ENCODE measurements at regions not wholly inside any gene's neighbourhood (a gene's known extent, or its start where the extent isn't known, plus 50 kb on each side); places are given as distances from the start of the nearest gene placed in this dataset.

- TF ChIP-seq, protein P1, sequence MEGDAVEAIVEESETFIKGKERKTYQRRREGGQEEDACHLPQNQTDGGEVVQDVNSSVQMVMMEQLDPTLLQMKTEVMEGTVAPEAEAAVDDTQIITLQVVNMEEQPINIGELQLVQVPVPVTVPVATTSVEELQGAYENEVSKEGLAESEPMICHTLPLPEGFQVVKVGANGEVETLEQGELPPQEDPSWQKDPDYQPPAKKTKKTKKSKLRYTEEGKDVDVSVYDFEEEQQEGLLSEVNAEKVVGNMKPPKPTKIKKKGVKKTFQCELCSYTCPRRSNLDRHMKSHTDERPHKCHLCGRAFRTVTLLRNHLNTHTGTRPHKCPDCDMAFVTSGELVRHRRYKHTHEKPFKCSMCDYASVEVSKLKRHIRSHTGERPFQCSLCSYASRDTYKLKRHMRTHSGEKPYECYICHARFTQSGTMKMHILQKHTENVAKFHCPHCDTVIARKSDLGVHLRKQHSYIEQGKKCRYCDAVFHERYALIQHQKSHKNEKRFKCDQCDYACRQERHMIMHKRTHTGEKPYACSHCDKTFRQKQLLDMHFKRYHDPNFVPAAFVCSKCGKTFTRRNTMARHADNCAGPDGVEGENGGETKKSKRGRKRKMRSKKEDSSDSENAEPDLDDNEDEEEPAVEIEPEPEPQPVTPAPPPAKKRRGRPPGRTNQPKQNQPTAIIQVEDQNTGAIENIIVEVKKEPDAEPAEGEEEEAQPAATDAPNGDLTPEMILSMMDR (IDR thresholded peaks at IDR 0.05), result no peak
- no peak for TF ChIP-seq POLR2AphosphoS5 (IDR thresholded peaks at IDR 0.05)
- no peak for TF ChIP-seq EP300 (IDR thresholded peaks at IDR 0.05)
These were observed 329.8 kb upstream of the LRRC3B start for GRCh38 chr3:26292780-26293179.

Data from stomach (tissue), 4 donors.